ENCODE measurements at regions not wholly inside any gene's neighbourhood (a gene's known extent, or its start where the extent isn't known, plus 50 kb on each side); places are given as distances from the start of the nearest gene placed in this dataset.

DNA sequence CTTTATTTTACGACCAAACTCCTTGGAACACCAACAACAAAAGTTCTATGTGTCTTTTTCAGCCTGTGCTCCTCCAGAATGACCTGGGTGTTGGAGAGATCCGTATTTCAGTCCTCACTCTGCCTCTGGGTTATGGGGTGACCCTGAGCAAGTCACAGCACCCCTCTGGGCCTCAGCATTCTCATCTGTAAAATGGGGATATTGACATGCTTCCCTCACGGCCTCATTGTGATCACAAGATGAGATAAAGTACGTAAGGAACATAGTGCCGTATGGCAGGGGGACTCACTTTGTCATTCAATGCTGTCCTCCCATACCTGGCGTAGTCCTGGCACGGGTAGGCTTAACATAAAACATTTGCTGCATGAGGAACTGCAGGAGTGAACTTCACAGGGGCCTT is 123.0 kb upstream of the HAND1 start:
- H3K79me2 ChIP-seq (ENCODE audit: control insufficient read depth in 1 of 2, insufficient read depth in 2 of 2, low read length in 2 of 2) = no peaks in the 10 kb centered on the region
- TF ChIP-seq BRCA1 (IDR thresholded peaks at IDR 0.05; ENCODE audit: low read depth, low read length) (no peak), CEBPB (IDR thresholded peaks at IDR 0.05; ENCODE audit: low read depth, low read length) (no peak), ASH2L (IDR thresholded peaks at IDR 0.05; ENCODE audit: low read length) (no peak), KDM1A (IDR thresholded peaks at IDR 0.05; ENCODE audit: borderline replicate concordance, low read length) (no peak)
- H2BK20ac ChIP-seq (ENCODE audit: low read length) = no peak overlapping the region
- no peaks in the 10 kb centered on the region for H3K9me3 ChIP-seq (ENCODE audit: insufficient read depth in 2 of 2, low read depth in 1 of 2, low read length in 1 of 2)
- no peak overlapping the region for H3K4ac ChIP-seq (replicated peaks; ENCODE audit: insufficient read length, low read depth, low read length)
- H2AK5ac ChIP-seq (ENCODE audit: low read depth, low read length) = 0 out of 2 replicates have a peak overlapping the region, but pooled peaks have one; percentile 68
- no peak overlapping the region for H3K23ac ChIP-seq (ENCODE audit: insufficient read length)
- no peaks in the 10 kb centered on the region for H3K79me1 ChIP-seq (ENCODE audit: low read depth, low read length)
- 90 to 100% methylated on average over 1 to 7 of the region's 7 CpGs for WGBS, 2 experiments (ENCODE audit: extremely low coverage in 1 of 2, insufficient coverage in 1 of 2, insufficient read length in 1 of 2, insufficient replicate concordance in 2 of 2, low coverage in 1 of 2, low lambda C conversion rate in 2 of 2, missing lambda C conversion rate in 1 of 2)
- no peak overlapping the region for H4K91ac ChIP-seq (replicated peaks; ENCODE audit: insufficient read length, low read length)
- POLR2A ChIA-PET (ENCODE audit: partially characterized antibody) = no interaction called here
- peaks cover 0 to 3% of the 10 kb centered on the region in 2 experiments for H4K20me1 ChIP-seq (replicated peaks in 1 of 2; ENCODE audit: control insufficient read depth in 1 of 2, insufficient read depth in 2 of 2, low read length in 2 of 2)
- H3K4me2 ChIP-seq (ENCODE audit: insufficient read depth in 1 of 2, low read depth in 2 of 2, low read length in 2 of 2) = no peak overlapping the region
- no peak overlapping the region for H4K8ac ChIP-seq (ENCODE audit: extremely low read depth, insufficient read depth, low read length)
- no peak overlapping the region for H3K27ac ChIP-seq (ENCODE audit: low read depth, low read length)
- no peaks in the 10 kb centered on the region for H3K4me1 ChIP-seq (replicated peaks in 1 of 4; ENCODE audit: control insufficient read depth in 3 of 4, insufficient read depth in 4 of 4, low read length in 3 of 4)
- H2BK15ac ChIP-seq (ENCODE audit: low read length) = no peak overlapping the region
- H2BK5ac ChIP-seq (ENCODE audit: low read depth, low read length) = no peak overlapping the region
- no peak overlapping the region for H3K14ac ChIP-seq (ENCODE audit: insufficient read length)
- CTCF ChIA-PET (ENCODE audit: partially characterized antibody) = interaction anchor here (1.0 to 1.4 kb wide), 2 partner anchors 9 kb away, joined by 3 to 7 read pairs; no protein-coding TSS in a partner anchor
- no peak overlapping the region for H2BK12ac ChIP-seq (ENCODE audit: low read depth, low read length)
- H4K5ac ChIP-seq (ENCODE audit: insufficient read length, low read depth, low read length) = no peak overlapping the region
- H3K4me3 ChIP-seq (ENCODE audit: extremely low read depth in 1 of 4, insufficient read depth in 2 of 4, low read depth in 3 of 4, low read length in 4 of 4) = no peak overlapping the region
- DNase-seq (ENCODE audit: low read depth in 1 of 2, low spot score in 2 of 2) = no peak
- H2BK120ac ChIP-seq (replicated peaks; ENCODE audit: low read depth, low read length) = no peak overlapping the region
- peaks cover 5% of the 10 kb centered on the region; the same call in 1 of the 2 replicates for H3K23me2 ChIP-seq (ENCODE audit: low read depth, low read length)
- no peak overlapping the region for H2AFZ ChIP-seq (ENCODE audit: low read length)
- H3K18ac ChIP-seq (ENCODE audit: extremely low read depth, low read length) = no peak overlapping the region
- H3K9ac ChIP-seq (replicated peaks in 1 of 4; ENCODE audit: extremely low read depth in 1 of 4, low read depth in 3 of 4, low read length in 3 of 4) = no peak overlapping the region
- no peak for FAIRE-seq
- peaks cover 0 to 10% (median 7%) of the 10 kb centered on the region in 4 experiments; a peak in 5 of 7 replicates for H3K27me3 ChIP-seq (replicated peaks in 1 of 4; ENCODE audit: control insufficient read depth in 3 of 4, extremely low read depth in 1 of 4, insufficient read depth in 3 of 4, low read length in 3 of 4)
- no peaks in the 10 kb centered on the region for H3K36me3 ChIP-seq (ENCODE audit: control insufficient read depth in 2 of 4, insufficient read depth in 4 of 4, low read length in 3 of 4)
- no peak overlapping the region for H3K56ac ChIP-seq (replicated peaks; ENCODE audit: insufficient read length, low read depth, low read length)
